Panc1 (cell line): ENCODE measurements at regions not wholly inside any gene's neighbourhood (a gene's known extent, or its start where the extent isn't known, plus 50 kb on each side); places are given as distances from the start of the nearest gene placed in this dataset.

Source experiments
- POLR2AphosphoS5 ChIP-seq: IDR thresholded peaks from 2 replicates; pipeline ENCODE4 v1.6.1; 2012; ENCODE audit warnings: mild to moderate bottlenecking, low read depth, low read length, moderate library complexity
- SIN3A ChIP-seq: IDR thresholded peaks from 2 replicates; pipeline ENCODE4 v1.6.1; 2012; ENCODE audit warnings: low read depth, mild to moderate bottlenecking, low read length, moderate library complexity, borderline replicate concordance; ENCODE audit not compliant: insufficient read depth
- TCF7L2 ChIP-seq: IDR thresholded peaks from 2 replicates; pipeline ENCODE4 v1.6.1; 2011; ENCODE audit warnings: mild to moderate bottlenecking, low read depth, low read length, inconsistent platforms
- TF ChIP-seq, protein P1 (sequence below): fragments of 450-650 bp; IDR thresholded peaks from 2 replicates; pipeline ENCODE4 v1.5.1; 2017; ENCODE audit warnings: mild to moderate bottlenecking
- TF ChIP-seq, protein P2 (sequence below), 2 experiments: IDR thresholded peaks; 2 replicates each; pipeline ENCODE4 v1.6.1; 2011 to 2012; ENCODE audit warnings: low read depth in 2 of 2, control low read depth in 1 of 2, low read length in 1 of 2, mild to moderate bottlenecking in 1 of 2, moderate library complexity in 1 of 2; ENCODE audit not compliant: insufficient read depth in 1 of 2

DNA sequence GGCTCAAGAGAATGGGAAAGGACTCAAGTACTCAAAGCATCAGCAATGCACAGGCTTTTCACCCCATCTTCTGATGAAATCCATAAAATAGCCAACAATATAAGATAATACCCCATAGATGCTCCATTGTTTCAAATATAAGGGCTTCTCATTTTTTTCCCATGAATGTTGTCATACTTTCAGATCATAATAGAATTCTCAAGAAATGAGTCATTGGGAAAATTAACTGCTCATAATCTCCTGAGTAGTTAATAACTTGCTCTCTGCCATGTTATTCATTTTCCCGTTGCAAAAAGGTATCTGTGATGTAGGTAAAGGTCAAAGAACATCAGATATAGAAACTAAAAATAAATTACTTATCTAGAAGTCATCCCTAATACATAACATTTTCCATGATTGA is 121.9 kb downstream of the NSUN3 start:
- TF ChIP-seq, protein P1, sequence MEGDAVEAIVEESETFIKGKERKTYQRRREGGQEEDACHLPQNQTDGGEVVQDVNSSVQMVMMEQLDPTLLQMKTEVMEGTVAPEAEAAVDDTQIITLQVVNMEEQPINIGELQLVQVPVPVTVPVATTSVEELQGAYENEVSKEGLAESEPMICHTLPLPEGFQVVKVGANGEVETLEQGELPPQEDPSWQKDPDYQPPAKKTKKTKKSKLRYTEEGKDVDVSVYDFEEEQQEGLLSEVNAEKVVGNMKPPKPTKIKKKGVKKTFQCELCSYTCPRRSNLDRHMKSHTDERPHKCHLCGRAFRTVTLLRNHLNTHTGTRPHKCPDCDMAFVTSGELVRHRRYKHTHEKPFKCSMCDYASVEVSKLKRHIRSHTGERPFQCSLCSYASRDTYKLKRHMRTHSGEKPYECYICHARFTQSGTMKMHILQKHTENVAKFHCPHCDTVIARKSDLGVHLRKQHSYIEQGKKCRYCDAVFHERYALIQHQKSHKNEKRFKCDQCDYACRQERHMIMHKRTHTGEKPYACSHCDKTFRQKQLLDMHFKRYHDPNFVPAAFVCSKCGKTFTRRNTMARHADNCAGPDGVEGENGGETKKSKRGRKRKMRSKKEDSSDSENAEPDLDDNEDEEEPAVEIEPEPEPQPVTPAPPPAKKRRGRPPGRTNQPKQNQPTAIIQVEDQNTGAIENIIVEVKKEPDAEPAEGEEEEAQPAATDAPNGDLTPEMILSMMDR, result no peak
- TF ChIP-seq POLR2AphosphoS5 (no peak), SIN3A (no peak), TCF7L2 (no peak)
- TF ChIP-seq, protein P2, sequence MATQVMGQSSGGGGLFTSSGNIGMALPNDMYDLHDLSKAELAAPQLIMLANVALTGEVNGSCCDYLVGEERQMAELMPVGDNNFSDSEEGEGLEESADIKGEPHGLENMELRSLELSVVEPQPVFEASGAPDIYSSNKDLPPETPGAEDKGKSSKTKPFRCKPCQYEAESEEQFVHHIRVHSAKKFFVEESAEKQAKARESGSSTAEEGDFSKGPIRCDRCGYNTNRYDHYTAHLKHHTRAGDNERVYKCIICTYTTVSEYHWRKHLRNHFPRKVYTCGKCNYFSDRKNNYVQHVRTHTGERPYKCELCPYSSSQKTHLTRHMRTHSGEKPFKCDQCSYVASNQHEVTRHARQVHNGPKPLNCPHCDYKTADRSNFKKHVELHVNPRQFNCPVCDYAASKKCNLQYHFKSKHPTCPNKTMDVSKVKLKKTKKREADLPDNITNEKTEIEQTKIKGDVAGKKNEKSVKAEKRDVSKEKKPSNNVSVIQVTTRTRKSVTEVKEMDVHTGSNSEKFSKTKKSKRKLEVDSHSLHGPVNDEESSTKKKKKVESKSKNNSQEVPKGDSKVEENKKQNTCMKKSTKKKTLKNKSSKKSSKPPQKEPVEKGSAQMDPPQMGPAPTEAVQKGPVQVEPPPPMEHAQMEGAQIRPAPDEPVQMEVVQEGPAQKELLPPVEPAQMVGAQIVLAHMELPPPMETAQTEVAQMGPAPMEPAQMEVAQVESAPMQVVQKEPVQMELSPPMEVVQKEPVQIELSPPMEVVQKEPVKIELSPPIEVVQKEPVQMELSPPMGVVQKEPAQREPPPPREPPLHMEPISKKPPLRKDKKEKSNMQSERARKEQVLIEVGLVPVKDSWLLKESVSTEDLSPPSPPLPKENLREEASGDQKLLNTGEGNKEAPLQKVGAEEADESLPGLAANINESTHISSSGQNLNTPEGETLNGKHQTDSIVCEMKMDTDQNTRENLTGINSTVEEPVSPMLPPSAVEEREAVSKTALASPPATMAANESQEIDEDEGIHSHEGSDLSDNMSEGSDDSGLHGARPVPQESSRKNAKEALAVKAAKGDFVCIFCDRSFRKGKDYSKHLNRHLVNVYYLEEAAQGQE (IDR thresholded peaks at IDR 0.05; ENCODE audit: insufficient read depth in 1 of 2, low read depth in 2 of 2, low read length in 1 of 2), result no peak
